A673 (cell line): ENCODE measurements at regions not wholly inside any gene's neighbourhood (a gene's known extent, or its start where the extent isn't known, plus 50 kb on each side); places are given as distances from the start of the nearest gene placed in this dataset.

ENCODE experiments used
- BruUV-seq: library from RNA; stranded (reverse); fragments of 400-500 nt; replicated peaks from 2 replicates; lab custom pipeline; 2021; lab: Mats Ljungman, UMichigan
- CTCF ChIA-PET: fragments of 300-600 bp; sonication (Branson Sonifier 250); formaldehyde crosslinking; loops from one replicate; lab custom pipeline; 2022; ENCODE audit warnings: antibody characterized with exemption; lab: Charles Lee
- POLR2A ChIA-PET: fragments of 300-600 bp; sonication (Branson Sonifier 250); formaldehyde crosslinking; loops from one replicate; lab custom pipeline; 2022; ENCODE audit warnings: antibody characterized with exemption; ENCODE audit not compliant: low non-redundant PET; lab: Charles Lee
- DNase-seq: peaks from one replicate; pipeline ENCODE4 v3.0.0-alpha.2; 2015; ENCODE audit warnings: low spot score
- H3K27ac ChIP-seq: fragments of 200-600 bp; sonication (generic); 2 replicates; pipeline ENCODE4 v1.5.1; 2016; ENCODE audit warnings: mixed run types, low read depth, mild to moderate bottlenecking, mixed read lengths, antibody characterized with exemption, low read length; ENCODE audit not compliant: poor library complexity, severe bottlenecking
- H3K27me3 ChIP-seq: fragments of 200-600 bp; sonication (generic); replicated peaks from 2 replicates; pipeline ENCODE4 v1.6.1; 2017; ENCODE audit warnings: mixed run types, low read depth, mild to moderate bottlenecking, mixed read lengths, antibody characterized with exemption, low read length; ENCODE audit not compliant: insufficient read depth, poor library complexity
- H3K36me3 ChIP-seq: fragments of 200-600 bp; sonication (generic); 2 replicates; pipeline ENCODE4 v1.6.1; 2016; ENCODE audit warnings: mixed run types, mild to moderate bottlenecking, mixed read lengths, antibody characterized with exemption, low read length; ENCODE audit not compliant: insufficient read depth, poor library complexity, severe bottlenecking
- H3K4me1 ChIP-seq: fragments of 200-600 bp; sonication (generic); 2 replicates; pipeline ENCODE4 v1.6.1; 2017; ENCODE audit warnings: mixed run types, mild to moderate bottlenecking, mixed read lengths, antibody characterized with exemption, low read length; ENCODE audit not compliant: insufficient read depth, poor library complexity, severe bottlenecking
- H3K4me3 ChIP-seq: fragments of 200-600 bp; sonication (generic); 2 replicates; pipeline ENCODE4 v1.5.1; 2016; ENCODE audit warnings: low read depth, mixed run types, mild to moderate bottlenecking, mixed read lengths, low read length; ENCODE audit not compliant: poor library complexity, severe bottlenecking
- H3K9me3 ChIP-seq: fragments of 200-600 bp; sonication (generic); 2 replicates; pipeline ENCODE4 v1.6.1; 2016; ENCODE audit warnings: mixed run types, low read depth, mild to moderate bottlenecking, mixed read lengths, antibody characterized with exemption, low read length; ENCODE audit not compliant: poor library complexity, severe bottlenecking
- CTCF ChIP-seq: fragments of 300-800, 200-600 bp; sonication (generic); conservative IDR thresholded peaks from 2 replicates; pipeline ENCODE4 v1.5.1; 2017; ENCODE audit warnings: low read depth, mild to moderate bottlenecking, antibody characterized with exemption, low read length, moderate library complexity, mixed read lengths
- EZH2 ChIP-seq: fragments of 200-600 bp; sonication (generic); IDR thresholded peaks from 2 replicates; pipeline ENCODE4 v1.6.1; 2017; ENCODE audit warnings: borderline replicate concordance, low read depth, mild to moderate bottlenecking, mixed read lengths, antibody characterized with exemption, low read length; ENCODE audit not compliant: poor library complexity, severe bottlenecking
- intact Hi-C: fragments of 100-400 bp; cut with micrococcal nuclease; formaldehyde crosslinking; loops from one replicate; pipeline ENCODE4 v1.10.0; 2022; ENCODE audit not compliant: unreplicated experiment

- intact Hi-C loops, result no loop called here
- no peak for DNase-seq
- Histone ChIP-seq H3K9me3 (no peaks in the 10 kb centered on the region), H3K36me3 (no peaks in the 10 kb centered on the region), H3K27ac (no peak overlapping the region), H3K27me3 (no peaks in the 10 kb centered on the region), H3K4me1 (no peaks in the 10 kb centered on the region), H3K4me3 (no peak overlapping the region)
- ChIA-PET CTCF (no interaction called here), POLR2A (no interaction called here)
- TF ChIP-seq EZH2 (no peak), CTCF (no peak)
- BruUV-seq, result no TSS peak
These were observed 212.4 kb upstream of the NEIL3 start for GRCh38 chr4:177097291-177097690.

- no peak for DNase-seq
- ChIA-PET CTCF (no interaction called here), POLR2A (no interaction called here)
- no peaks in the 10 kb centered on the region for H3K36me3 ChIP-seq
- no peak overlapping the region for H3K4me3 ChIP-seq
- TF ChIP-seq EZH2 (no peak), CTCF (no peak)
- H3K27me3 ChIP-seq, result no peaks in the 10 kb centered on the region
- intact Hi-C loops, result no loop called here
- no peaks in the 10 kb centered on the region for H3K9me3 ChIP-seq
- no peak overlapping the region for H3K27ac ChIP-seq
- H3K4me1 ChIP-seq, result no peaks in the 10 kb centered on the region
- no TSS peak for BruUV-seq
These were observed 210.5 kb upstream of the NEIL3 start for GRCh38 chr4:177099211-177099610.

- BruUV-seq, result no TSS peak
- intact Hi-C loops, result no loop called here
- Histone ChIP-seq H3K27me3 (no peaks in the 10 kb centered on the region), H3K36me3 (no peaks in the 10 kb centered on the region), H3K4me3 (no peak overlapping the region), H3K27ac (no peak overlapping the region), H3K4me1 (no peaks in the 10 kb centered on the region), H3K9me3 (no peaks in the 10 kb centered on the region)
- no peak for TF ChIP-seq EZH2
- TF ChIP-seq CTCF, result no peak
- ChIA-PET POLR2A (no interaction called here), CTCF (no interaction called here)
- no peak for DNase-seq
These were observed 209.4 kb upstream of the NEIL3 start for GRCh38 chr4:177100307-177100706.
